ENCODE measurements at regions not wholly inside any gene's neighbourhood (a gene's known extent, or its start where the extent isn't known, plus 50 kb on each side); places are given as distances from the start of the nearest gene placed in this dataset.
"Not testable (repeated sequence)": the region's sequence is repeated elsewhere in the genome, so short reads cannot be mapped to it uniquely, and the experiment has no call there.

- WGBS, result 96% methylated on average over 4 of the region's 4 CpGs
- not testable (repeated sequence) for H3K36me3 ChIP-seq (ENCODE audit: insufficient read depth, low read length); H3K9me3 ChIP-seq (ENCODE audit: insufficient read depth, low read depth, low read length); H3K4me1 ChIP-seq (ENCODE audit: insufficient read depth, low read length); H3K4me3 ChIP-seq (ENCODE audit: low read length); H3K27ac ChIP-seq (ENCODE audit: low read depth, low read length); H3K9ac ChIP-seq (ENCODE audit: low read depth, low read length); H3K27me3 ChIP-seq (ENCODE audit: insufficient read depth, low read length)
Measured at GRCh38 chr2:223298329-223298728, 246.3 kb downstream of the KCNE4 start.

- Histone ChIP-seq H3K9me3 (ENCODE audit: insufficient read depth, low read depth, low read length) (no peaks in the 10 kb centered on the region), H3K36me3 (ENCODE audit: insufficient read depth, low read length) (no peaks in the 10 kb centered on the region), H3K27ac (ENCODE audit: low read depth, low read length) (no peak overlapping the region), H3K9ac (ENCODE audit: low read depth, low read length) (no peak overlapping the region), H3K27me3 (ENCODE audit: insufficient read depth, low read length) (no peaks in the 10 kb centered on the region), H3K4me3 (ENCODE audit: low read length) (no peak overlapping the region), H3K4me1 (ENCODE audit: insufficient read depth, low read length) (peaks cover 6% of the 10 kb centered on the region; the same call in 1 of the 2 replicates)
- 92% methylated on average over 4 of the region's 4 CpGs for WGBS
Measured at GRCh38 chr2:223300326-223300725, 248.3 kb downstream of the KCNE4 start.

GRCh38 chr2:223306371-223306770, 254.4 kb downstream of the KCNE4 start:
- H3K9me3 ChIP-seq (ENCODE audit: insufficient read depth, low read depth, low read length), result no peaks in the 10 kb centered on the region

GRCh38 chr2:223311889-223312680, 260.1 kb downstream of the KCNE4 start:
- 83% methylated on average over 10 of the region's 11 CpGs for WGBS
- no peak overlapping the region for H3K9ac ChIP-seq (ENCODE audit: low read depth, low read length)

More at GRCh38 chr2:223306371-223306770, 254.4 kb downstream of the KCNE4 start:
- H3K36me3 ChIP-seq (ENCODE audit: insufficient read depth, low read length), result no peaks in the 10 kb centered on the region
- no peak overlapping the region for H3K27ac ChIP-seq (ENCODE audit: low read depth, low read length)
- no peaks in the 10 kb centered on the region for H3K27me3 ChIP-seq (ENCODE audit: insufficient read depth, low read length)
- H3K9ac ChIP-seq (ENCODE audit: low read depth, low read length), result no peak overlapping the region
- WGBS, result 55% methylated on average over 3 of the region's 3 CpGs
- H3K4me3 ChIP-seq (ENCODE audit: low read length), result no peak overlapping the region
- no peaks in the 10 kb centered on the region for H3K4me1 ChIP-seq (ENCODE audit: insufficient read depth, low read length)

DNA sequence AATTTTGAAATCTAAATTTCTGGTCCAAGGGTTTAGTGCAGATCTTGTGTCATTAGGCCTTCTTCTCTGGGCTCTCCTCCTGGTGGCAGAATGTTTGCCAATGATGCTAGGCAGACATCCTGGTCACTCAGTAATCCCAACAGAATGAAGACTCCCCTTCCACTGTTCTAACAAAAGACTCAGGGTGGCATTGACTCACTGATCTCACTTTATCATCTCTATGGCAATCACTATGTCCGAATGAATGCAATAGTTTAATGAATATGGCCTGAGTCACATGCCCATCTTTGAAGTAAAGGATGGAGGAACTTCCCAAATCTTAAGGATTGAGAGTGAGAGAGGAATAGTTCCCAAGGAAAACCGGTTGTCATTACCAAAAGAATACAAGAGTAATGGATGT, 261.1 kb downstream of the KCNE4 start:
- H3K36me3 ChIP-seq (ENCODE audit: insufficient read depth, low read length), result no peaks in the 10 kb centered on the region
- H3K27me3 ChIP-seq (ENCODE audit: insufficient read depth, low read length), result no peaks in the 10 kb centered on the region
- no peaks in the 10 kb centered on the region for H3K9me3 ChIP-seq (ENCODE audit: insufficient read depth, low read depth, low read length)
- no peak overlapping the region for H3K9ac ChIP-seq (ENCODE audit: low read depth, low read length)
- no peak overlapping the region for H3K27ac ChIP-seq (ENCODE audit: low read depth, low read length)
- 81% methylated on average over 2 of the region's 2 CpGs for WGBS
- no peaks in the 10 kb centered on the region for H3K4me1 ChIP-seq (ENCODE audit: insufficient read depth, low read length)
- no peak overlapping the region for H3K4me3 ChIP-seq (ENCODE audit: low read length)

More at GRCh38 chr2:223311889-223312680, 260.1 kb downstream of the KCNE4 start:
- H3K9me3 ChIP-seq (ENCODE audit: insufficient read depth, low read depth, low read length), result no peaks in the 10 kb centered on the region
- no peak overlapping the region for H3K4me3 ChIP-seq (ENCODE audit: low read length)
- H3K4me1 ChIP-seq (ENCODE audit: insufficient read depth, low read length), result no peaks in the 10 kb centered on the region
- no peaks in the 10 kb centered on the region for H3K36me3 ChIP-seq (ENCODE audit: insufficient read depth, low read length)
- no peaks in the 10 kb centered on the region for H3K27me3 ChIP-seq (ENCODE audit: insufficient read depth, low read length)
- no peak overlapping the region for H3K27ac ChIP-seq (ENCODE audit: low read depth, low read length)

DNA sequence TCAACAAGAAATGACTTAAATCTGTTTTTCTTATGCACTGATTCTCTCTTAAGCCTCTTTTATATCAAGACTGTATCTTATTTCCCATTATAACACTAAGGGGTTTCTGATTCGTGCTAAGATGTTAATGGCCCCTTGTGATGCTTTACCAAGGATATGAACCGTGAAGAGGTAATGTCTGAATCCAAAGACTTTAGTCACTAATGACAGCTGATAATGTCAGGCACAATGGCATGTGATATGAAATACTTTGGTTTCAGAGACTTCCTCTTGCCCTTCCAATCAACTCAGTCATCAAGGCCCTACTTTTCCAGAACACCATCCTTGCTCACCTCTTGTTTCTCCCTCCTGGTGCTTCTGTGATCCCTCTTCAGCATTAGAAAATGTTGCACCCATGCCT, 262.8 kb downstream of the KCNE4 start:
- WGBS, result 98% methylated on average over 2 of the region's 2 CpGs
- H3K27me3 ChIP-seq (ENCODE audit: insufficient read depth, low read length), result no peaks in the 10 kb centered on the region
- no peaks in the 10 kb centered on the region for H3K4me1 ChIP-seq (ENCODE audit: insufficient read depth, low read length)
- no peak overlapping the region for H3K4me3 ChIP-seq (ENCODE audit: low read length)
- no peaks in the 10 kb centered on the region for H3K36me3 ChIP-seq (ENCODE audit: insufficient read depth, low read length)
- no peak overlapping the region for H3K27ac ChIP-seq (ENCODE audit: low read depth, low read length)
- no peaks in the 10 kb centered on the region for H3K9me3 ChIP-seq (ENCODE audit: insufficient read depth, low read depth, low read length)
- no peak overlapping the region for H3K9ac ChIP-seq (ENCODE audit: low read depth, low read length)

GRCh38 chr2:223315813-223316212, 263.8 kb downstream of the KCNE4 start:
- Histone ChIP-seq H3K27me3 (ENCODE audit: insufficient read depth, low read length) (no peaks in the 10 kb centered on the region), H3K4me3 (ENCODE audit: low read length) (no peak overlapping the region), H3K27ac (ENCODE audit: low read depth, low read length) (no peak overlapping the region), H3K4me1 (ENCODE audit: insufficient read depth, low read length) (no peaks in the 10 kb centered on the region), H3K9ac (ENCODE audit: low read depth, low read length) (no peak overlapping the region), H3K36me3 (ENCODE audit: insufficient read depth, low read length) (no peaks in the 10 kb centered on the region), H3K9me3 (ENCODE audit: insufficient read depth, low read depth, low read length) (no peaks in the 10 kb centered on the region)
- WGBS, result 96% methylated on average over 3 of the region's 3 CpGs

DNA sequence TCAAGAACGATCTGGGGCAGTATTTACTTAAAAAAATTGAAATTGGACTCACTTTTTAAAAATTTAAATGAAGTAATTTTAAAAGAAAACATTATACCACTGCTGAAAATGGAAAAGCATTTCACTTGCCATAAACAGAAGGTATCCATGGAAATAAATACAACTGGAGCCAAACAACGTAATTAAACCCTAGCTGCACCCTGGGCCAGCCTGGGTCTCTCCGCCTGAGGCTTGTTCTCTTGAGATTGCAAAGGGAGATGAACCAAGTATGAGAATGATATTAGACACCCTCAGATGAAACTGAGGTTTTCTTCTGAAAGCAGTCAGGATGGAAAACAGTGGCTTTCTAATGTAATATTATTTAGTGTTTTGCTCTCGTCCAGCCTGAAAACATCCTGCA, 264.4 kb downstream of the KCNE4 start:
- Histone ChIP-seq H3K4me3 (ENCODE audit: low read length) (no peak overlapping the region), H3K4me1 (ENCODE audit: insufficient read depth, low read length) (no peaks in the 10 kb centered on the region), H3K9me3 (ENCODE audit: insufficient read depth, low read depth, low read length) (no peaks in the 10 kb centered on the region), H3K36me3 (ENCODE audit: insufficient read depth, low read length) (no peaks in the 10 kb centered on the region), H3K9ac (ENCODE audit: low read depth, low read length) (no peak overlapping the region), H3K27me3 (ENCODE audit: insufficient read depth, low read length) (no peaks in the 10 kb centered on the region), H3K27ac (ENCODE audit: low read depth, low read length) (no peak overlapping the region)
- 85% methylated on average over 2 of the region's 4 CpGs for WGBS

- no peaks in the 10 kb centered on the region for H3K4me1 ChIP-seq (ENCODE audit: insufficient read depth, low read length)
- H3K9ac ChIP-seq (ENCODE audit: low read depth, low read length), result no peak overlapping the region
- H3K36me3 ChIP-seq (ENCODE audit: insufficient read depth, low read length), result no peaks in the 10 kb centered on the region
- no peaks in the 10 kb centered on the region for H3K9me3 ChIP-seq (ENCODE audit: insufficient read depth, low read depth, low read length)
- H3K27ac ChIP-seq (ENCODE audit: low read depth, low read length), result no peak overlapping the region
- no peak overlapping the region for H3K4me3 ChIP-seq (ENCODE audit: low read length)
- H3K27me3 ChIP-seq (ENCODE audit: insufficient read depth, low read length), result no peaks in the 10 kb centered on the region
Measured at GRCh38 chr2:223319601-223320000, 267.6 kb downstream of the KCNE4 start.

- H3K9me3 ChIP-seq (ENCODE audit: insufficient read depth, low read depth, low read length), result no peaks in the 10 kb centered on the region
Measured at GRCh38 chr2:223324402-223324801, 272.4 kb downstream of the KCNE4 start.

GRCh38 chr2:223328578-223328977, 273.6 kb downstream of the SCG2 start:
- Histone ChIP-seq H3K9me3 (ENCODE audit: insufficient read depth, low read depth, low read length) (no peaks in the 10 kb centered on the region), H3K4me1 (ENCODE audit: insufficient read depth, low read length) (0 out of 2 replicates have a peak, but pooled peaks cover 4% of the 10 kb centered on the region), H3K27ac (ENCODE audit: low read depth, low read length) (no peak overlapping the region), H3K4me3 (ENCODE audit: low read length) (no peak overlapping the region), H3K36me3 (ENCODE audit: insufficient read depth, low read length) (no peaks in the 10 kb centered on the region), H3K9ac (ENCODE audit: low read depth, low read length) (no peak overlapping the region), H3K27me3 (ENCODE audit: insufficient read depth, low read length) (no peaks in the 10 kb centered on the region)
- WGBS, result 100% methylated on average over 1 of the region's 1 CpG

More at GRCh38 chr2:223324402-223324801, 272.4 kb downstream of the KCNE4 start:
- H3K9ac ChIP-seq (ENCODE audit: low read depth, low read length), result no peak overlapping the region
- H3K4me1 ChIP-seq (ENCODE audit: insufficient read depth, low read length), result no peaks in the 10 kb centered on the region
- no peaks in the 10 kb centered on the region for H3K36me3 ChIP-seq (ENCODE audit: insufficient read depth, low read length)
- WGBS, result 93% methylated on average over 5 of the region's 5 CpGs
- H3K27me3 ChIP-seq (ENCODE audit: insufficient read depth, low read length), result no peaks in the 10 kb centered on the region
- no peak overlapping the region for H3K4me3 ChIP-seq (ENCODE audit: low read length)
- H3K27ac ChIP-seq (ENCODE audit: low read depth, low read length), result no peak overlapping the region

DNA sequence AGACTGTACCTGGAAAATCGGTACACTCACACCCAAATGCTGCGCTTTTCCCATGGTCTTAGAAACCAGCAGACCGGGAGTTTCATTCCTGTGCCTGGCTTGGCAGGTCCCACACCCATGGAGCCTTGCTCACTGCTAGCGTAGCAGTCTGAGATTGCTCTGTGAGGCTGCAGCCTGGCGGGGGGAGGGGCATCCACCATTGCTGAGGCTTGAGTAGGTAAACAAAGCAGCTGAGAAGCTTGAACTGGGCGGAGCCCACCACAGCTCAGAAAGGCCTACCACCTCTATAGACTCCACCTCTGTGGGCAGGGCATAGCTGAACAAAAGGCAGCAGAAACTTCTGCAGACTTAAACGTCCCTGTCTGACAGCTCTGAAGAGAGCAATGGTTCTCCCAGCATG, 271.4 kb downstream of the SCG2 start:
- H3K4me3 ChIP-seq (ENCODE audit: low read length); H3K9me3 ChIP-seq (ENCODE audit: insufficient read depth, low read depth, low read length); H3K27ac ChIP-seq (ENCODE audit: low read depth, low read length); H3K9ac ChIP-seq (ENCODE audit: low read depth, low read length); H3K36me3 ChIP-seq (ENCODE audit: insufficient read depth, low read length); H3K4me1 ChIP-seq (ENCODE audit: insufficient read depth, low read length); H3K27me3 ChIP-seq (ENCODE audit: insufficient read depth, low read length): not testable (repeated sequence)
- WGBS, result 74% methylated on average over 7 of the region's 7 CpGs

Data from HUES64 (cell line).